GM13976 (cell line): ENCODE measurements at regions not wholly inside any gene's neighbourhood (a gene's known extent, or its start where the extent isn't known, plus 50 kb on each side); places are given as distances from the start of the nearest gene placed in this dataset.

Source experiments
- DNase-seq: peaks from one replicate; pipeline ENCODE4 v3.0.0; 2012; ENCODE audit warnings: low spot score
- in situ Hi-C: fragments of 300-500 bp; cut with MboI; formaldehyde crosslinking; loops from one replicate; pipeline ENCODE4 v1.12.0; 2022; ENCODE audit warnings: low sequenced_read_pairs, mixed read lengths, inconsistent platforms; ENCODE audit not compliant: unreplicated experiment
- TF ChIP-seq, protein P1 (sequence below): IDR thresholded peaks from 2 replicates; pipeline ENCODE4 v1.5.1; 2012; ENCODE audit warnings: borderline replicate concordance, mild to moderate bottlenecking; ENCODE audit not compliant: insufficient read depth; ENCODE audit errors: extremely low read depth, missing control alignments, control extremely low read depth

DNA sequence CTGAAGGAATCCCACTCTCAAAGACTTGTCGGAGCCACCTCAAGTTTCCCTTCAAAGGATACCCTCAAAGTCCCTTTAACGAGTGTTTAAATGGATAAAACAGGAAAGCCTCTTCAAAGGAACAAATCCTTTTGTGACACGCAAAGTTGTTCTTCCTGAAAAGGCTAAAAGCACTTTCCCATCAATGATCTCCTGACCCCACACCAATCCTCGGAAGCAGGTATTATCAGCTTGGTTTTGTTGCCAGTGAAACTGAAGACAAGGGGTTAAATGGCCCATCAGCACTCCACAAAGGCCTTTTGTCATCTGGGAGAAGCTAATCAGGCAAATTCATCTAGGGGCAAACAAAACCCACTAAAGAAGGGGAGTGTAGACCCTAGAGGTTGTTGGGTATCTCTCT, 418.0 kb upstream of the ID2 start:
- no peak for DNase-seq
- TF ChIP-seq, protein P1, sequence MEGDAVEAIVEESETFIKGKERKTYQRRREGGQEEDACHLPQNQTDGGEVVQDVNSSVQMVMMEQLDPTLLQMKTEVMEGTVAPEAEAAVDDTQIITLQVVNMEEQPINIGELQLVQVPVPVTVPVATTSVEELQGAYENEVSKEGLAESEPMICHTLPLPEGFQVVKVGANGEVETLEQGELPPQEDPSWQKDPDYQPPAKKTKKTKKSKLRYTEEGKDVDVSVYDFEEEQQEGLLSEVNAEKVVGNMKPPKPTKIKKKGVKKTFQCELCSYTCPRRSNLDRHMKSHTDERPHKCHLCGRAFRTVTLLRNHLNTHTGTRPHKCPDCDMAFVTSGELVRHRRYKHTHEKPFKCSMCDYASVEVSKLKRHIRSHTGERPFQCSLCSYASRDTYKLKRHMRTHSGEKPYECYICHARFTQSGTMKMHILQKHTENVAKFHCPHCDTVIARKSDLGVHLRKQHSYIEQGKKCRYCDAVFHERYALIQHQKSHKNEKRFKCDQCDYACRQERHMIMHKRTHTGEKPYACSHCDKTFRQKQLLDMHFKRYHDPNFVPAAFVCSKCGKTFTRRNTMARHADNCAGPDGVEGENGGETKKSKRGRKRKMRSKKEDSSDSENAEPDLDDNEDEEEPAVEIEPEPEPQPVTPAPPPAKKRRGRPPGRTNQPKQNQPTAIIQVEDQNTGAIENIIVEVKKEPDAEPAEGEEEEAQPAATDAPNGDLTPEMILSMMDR = no peak
- in situ Hi-C loops = no loop called here

DNA sequence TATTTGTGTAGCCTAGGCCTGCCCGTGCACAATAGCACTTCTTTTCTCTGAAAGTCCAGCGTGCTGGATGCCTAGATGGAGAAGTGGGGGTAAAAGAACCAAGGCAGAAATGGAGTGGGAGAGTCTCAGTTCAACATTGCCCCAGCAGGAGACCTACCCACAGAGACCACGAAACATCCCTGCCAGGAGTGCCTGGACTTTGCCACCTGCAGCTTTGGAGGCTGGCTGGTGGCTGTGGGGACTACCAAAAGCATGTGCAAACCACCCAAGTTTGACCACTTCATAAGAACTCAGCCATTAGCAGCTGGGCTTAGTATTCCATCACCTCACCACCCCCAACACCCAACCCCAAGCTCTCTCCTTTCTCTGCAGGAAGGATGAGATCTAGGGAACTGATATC, 416.9 kb upstream of the ID2 start:
- in situ Hi-C loops = no loop called here
- no peak for DNase-seq
- TF ChIP-seq, protein P1 = no peak

DNA sequence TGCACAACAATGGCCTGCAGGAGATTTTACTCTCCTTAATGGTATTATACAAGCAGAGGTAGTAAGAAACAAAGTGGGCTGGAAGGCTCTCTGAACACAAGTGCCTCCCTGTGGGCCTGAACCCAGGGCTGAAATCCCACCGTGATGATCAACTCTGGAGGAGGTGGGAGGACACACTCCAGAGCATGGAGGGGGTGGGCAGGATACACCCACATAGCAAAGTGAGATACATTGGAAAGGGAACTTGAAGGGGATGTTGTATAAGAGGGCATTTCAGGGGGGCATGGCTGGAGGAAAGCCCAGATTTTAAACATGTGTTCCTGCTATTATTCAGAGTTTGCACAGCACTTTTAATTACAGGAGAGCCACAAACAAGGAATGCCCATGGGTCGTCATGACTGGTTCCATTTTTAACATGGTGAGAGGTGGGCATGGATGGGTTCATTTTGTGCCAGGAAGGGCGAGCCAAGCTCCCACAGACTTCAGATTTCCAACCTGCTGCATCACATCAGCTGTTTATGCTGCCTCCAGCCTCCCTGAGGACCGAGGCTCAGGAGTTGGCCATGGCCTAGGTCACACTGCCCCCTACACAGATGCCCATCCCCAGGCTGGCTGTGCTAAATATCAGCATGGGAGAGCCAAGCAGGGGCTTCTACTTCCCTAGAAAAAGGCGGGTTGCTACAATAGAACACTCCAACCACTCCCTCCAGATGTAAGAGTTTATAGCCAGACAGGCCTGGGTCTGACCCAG, 416.2 kb upstream of the ID2 start:
- TF ChIP-seq, protein P1 = no peak
- in situ Hi-C loops = no loop called here
- DNase-seq = no peak

DNA sequence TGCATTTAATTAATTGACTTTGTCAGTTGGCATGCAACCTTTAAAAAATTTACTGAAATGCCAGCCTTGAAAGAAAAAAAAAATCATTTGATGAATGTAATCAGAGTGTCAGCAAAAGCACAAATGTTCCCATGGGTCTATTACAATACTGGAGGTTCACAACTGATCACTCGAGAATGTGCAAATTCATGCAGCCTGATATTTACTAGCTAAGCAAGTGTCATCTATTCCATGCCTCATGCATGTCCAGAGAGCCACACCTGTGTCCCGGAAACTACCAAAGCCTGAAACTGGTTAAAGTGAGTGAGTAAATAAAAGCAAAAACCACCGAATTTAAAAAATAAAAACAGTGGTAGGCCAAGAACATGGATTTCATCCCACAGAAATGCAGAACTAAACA, 415.3 kb upstream of the ID2 start:
- no peak for DNase-seq
- TF ChIP-seq, protein P1 = no peak
- in situ Hi-C loops = no loop called here

DNA sequence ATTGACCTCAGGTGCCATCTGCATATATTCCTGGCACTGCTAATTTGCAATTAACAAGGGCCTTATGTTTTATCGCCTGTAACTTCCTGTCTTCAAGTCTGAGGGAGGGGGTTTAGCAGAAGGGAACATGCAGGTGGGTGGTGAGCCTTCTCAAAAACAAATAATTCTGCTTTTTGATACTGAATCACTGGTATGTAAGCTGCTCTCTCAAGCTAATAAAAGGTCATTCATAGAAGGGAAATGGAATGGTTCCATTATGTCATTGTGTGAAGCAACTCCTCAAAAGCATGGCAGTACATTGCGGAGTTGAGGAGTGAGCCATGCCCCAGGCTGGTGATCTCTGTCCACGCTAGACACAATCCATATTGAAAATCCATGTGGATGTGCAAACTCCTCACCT, 414.8 kb upstream of the ID2 start:
- in situ Hi-C loops = no loop called here
- DNase-seq = no peak
- TF ChIP-seq, protein P1 = no peak

DNA sequence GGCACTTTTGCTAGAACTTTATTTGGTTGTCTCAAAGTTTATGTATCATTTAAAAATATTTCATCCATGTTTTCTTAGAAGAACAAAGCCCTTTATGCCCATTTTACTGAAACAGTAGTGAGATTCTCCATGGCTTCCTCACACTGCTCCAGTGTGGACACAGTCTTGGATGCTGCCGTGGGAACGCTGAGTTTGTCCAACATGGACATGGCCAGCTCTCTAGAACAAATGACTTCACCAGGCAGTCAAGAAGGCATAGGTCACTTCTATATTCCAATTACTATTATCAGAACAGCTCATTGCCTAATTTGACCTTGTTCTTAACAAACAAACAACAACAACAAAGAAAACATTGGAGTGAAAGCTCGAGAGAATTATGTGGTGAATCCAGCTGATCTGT, 414.1 kb upstream of the ID2 start:
- no peak for DNase-seq
- TF ChIP-seq, protein P1 = no peak
- in situ Hi-C loops = no loop called here

DNA sequence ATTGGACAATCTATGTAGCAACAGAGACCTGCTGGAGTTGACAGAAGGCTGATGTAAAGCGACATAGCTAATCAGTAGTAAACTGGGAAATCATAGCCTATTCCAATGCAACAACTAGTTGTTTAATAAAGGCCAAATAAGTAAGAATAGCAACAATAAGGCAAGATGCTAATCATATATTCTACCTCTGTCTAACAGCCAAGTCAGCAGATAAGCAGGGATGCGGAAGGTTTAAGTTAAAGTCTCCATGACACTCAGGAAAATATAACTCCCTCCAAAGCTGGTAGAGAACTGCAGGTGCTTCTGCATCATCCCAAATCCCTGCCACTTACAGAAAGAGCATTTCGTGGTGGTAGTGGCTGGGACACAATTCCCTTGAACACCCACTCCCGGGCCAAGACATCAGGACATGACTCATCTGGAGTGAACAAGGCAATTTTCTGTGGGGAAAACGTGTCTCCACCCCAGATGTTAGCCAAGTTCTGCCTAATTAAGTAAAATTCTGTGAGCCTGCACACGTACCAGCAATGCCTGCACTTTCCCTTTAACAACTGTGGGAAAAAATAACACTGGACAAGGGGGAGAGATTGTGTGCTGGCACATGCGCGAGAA, 413.6 kb upstream of the ID2 start:
- TF ChIP-seq, protein P1 = no peak
- DNase-seq = no peak
- in situ Hi-C loops = no loop called here
